ENCODE measurements at regions not wholly inside any gene's neighbourhood (a gene's known extent, or its start where the extent isn't known, plus 50 kb on each side); places are given as distances from the start of the nearest gene placed in this dataset.

DNA sequence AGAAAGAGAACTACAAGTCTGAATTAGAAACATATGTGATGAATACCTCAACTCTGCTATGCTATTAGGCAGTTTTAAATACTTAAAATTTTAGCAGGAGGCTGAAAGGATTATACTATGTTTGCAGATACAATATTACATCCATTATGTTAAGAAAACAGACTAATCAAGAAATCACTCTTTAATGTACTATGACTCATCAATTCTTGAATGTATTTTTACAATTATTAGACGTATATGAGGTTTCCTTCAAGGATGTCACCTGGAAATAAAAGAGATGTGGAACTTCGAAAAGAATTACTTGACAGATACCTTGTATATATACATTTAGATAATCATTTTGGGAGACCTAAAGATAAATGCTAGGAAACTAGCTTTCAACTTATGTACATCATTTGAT, 835.6 kb upstream of the MIR17HG start:
- H4K20me1 ChIP-seq (replicated peaks; ENCODE audit: insufficient read depth) = no peaks in the 10 kb centered on the region
- no peaks in the 10 kb centered on the region for H3K36me3 ChIP-seq (ENCODE audit: insufficient read depth)
- no peaks in the 10 kb centered on the region for H3K9me2 ChIP-seq (ENCODE audit: insufficient read depth)
- no peaks in the 10 kb centered on the region for H3K36me3 Mint-ChIP-seq (ENCODE audit: low read depth)
- no peak overlapping the region for H3K27ac Mint-ChIP-seq
- no peaks in the 10 kb centered on the region for H3K27me3 ChIP-seq (ENCODE audit: insufficient read depth)
- no peak for ATAC-seq
- H2AFZ ChIP-seq = no peak overlapping the region
- no peak for DNase-seq (ENCODE audit: low spot score)
- no peaks in the 10 kb centered on the region for H3K79me2 ChIP-seq (replicated peaks; ENCODE audit: insufficient read depth)
- H3K4me1 ChIP-seq (ENCODE audit: insufficient read depth) = no peaks in the 10 kb centered on the region
- H3K27ac ChIP-seq (ENCODE audit: low read depth) = no peak overlapping the region
- no peaks in the 10 kb centered on the region for H3K4me1 Mint-ChIP-seq
- no peak overlapping the region for H3K4me3 Mint-ChIP-seq
- H3F3A ChIP-seq (replicated peaks; ENCODE audit: low read depth) = no peaks in the 10 kb centered on the region
- TF ChIP-seq EZH2 (IDR thresholded peaks at IDR 0.05; ENCODE audit: low read depth, unreplicated experiment) = no peak
- TF ChIP-seq, protein P1, sequence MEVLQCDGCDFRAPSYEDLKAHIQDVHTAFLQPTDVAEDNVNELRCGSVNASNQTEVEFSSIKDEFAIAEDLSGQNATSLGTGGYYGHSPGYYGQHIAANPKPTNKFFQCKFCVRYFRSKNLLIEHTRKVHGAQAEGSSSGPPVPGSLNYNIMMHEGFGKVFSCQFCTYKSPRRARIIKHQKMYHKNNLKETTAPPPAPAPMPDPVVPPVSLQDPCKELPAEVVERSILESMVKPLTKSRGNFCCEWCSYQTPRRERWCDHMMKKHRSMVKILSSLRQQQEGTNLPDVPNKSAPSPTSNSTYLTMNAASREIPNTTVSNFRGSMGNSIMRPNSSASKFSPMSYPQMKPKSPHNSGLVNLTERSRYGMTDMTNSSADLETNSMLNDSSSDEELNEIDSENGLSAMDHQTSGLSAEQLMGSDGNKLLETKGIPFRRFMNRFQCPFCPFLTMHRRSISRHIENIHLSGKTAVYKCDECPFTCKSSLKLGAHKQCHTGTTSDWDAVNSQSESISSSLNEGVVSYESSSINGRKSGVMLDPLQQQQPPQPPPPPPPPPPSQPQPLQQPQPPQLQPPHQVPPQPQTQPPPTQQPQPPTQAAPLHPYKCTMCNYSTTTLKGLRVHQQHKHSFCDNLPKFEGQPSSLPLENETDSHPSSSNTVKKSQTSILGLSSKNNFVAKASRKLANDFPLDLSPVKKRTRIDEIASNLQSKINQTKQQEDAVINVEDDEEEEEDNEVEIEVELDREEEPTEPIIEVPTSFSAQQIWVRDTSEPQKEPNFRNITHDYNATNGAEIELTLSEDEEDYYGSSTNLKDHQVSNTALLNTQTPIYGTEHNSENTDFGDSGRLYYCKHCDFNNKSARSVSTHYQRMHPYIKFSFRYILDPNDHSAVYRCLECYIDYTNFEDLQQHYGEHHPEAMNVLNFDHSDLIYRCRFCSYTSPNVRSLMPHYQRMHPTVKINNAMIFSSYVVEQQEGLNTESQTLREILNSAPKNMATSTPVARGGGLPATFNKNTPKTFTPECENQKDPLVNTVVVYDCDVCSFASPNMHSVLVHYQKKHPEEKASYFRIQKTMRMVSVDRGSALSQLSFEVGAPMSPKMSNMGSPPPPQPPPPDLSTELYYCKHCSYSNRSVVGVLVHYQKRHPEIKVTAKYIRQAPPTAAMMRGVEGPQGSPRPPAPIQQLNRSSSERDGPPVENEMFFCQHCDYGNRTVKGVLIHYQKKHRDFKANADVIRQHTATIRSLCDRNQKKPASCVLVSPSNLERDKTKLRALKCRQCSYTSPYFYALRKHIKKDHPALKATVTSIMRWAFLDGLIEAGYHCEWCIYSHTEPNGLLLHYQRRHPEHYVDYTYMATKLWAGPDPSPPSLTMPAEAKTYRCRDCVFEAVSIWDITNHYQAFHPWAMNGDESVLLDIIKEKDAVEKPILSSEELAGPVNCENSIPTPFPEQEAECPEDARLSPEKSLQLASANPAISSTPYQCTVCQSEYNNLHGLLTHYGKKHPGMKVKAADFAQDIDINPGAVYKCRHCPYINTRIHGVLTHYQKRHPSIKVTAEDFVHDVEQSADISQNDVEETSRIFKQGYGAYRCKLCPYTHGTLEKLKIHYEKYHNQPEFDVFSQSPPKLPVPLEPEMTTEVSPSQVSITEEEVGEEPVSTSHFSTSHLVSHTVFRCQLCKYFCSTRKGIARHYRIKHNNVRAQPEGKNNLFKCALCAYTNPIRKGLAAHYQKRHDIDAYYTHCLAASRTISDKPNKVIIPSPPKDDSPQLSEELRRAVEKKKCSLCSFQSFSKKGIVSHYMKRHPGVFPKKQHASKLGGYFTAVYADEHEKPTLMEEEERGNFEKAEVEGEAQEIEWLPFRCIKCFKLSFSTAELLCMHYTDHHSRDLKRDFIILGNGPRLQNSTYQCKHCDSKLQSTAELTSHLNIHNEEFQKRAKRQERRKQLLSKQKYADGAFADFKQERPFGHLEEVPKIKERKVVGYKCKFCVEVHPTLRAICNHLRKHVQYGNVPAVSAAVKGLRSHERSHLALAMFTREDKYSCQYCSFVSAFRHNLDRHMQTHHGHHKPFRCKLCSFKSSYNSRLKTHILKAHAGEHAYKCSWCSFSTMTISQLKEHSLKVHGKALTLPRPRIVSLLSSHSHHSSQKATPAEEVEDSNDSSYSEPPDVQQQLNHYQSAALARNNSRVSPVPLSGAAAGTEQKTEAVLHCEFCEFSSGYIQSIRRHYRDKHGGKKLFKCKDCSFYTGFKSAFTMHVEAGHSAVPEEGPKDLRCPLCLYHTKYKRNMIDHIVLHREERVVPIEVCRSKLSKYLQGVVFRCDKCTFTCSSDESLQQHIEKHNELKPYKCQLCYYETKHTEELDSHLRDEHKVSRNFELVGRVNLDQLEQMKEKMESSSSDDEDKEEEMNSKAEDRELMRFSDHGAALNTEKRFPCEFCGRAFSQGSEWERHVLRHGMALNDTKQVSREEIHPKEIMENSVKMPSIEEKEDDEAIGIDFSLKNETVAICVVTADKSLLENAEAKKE (CRISPR knock-in tag; IDR thresholded peaks at IDR 0.05) = no peak
- TF ChIP-seq, protein P2, sequence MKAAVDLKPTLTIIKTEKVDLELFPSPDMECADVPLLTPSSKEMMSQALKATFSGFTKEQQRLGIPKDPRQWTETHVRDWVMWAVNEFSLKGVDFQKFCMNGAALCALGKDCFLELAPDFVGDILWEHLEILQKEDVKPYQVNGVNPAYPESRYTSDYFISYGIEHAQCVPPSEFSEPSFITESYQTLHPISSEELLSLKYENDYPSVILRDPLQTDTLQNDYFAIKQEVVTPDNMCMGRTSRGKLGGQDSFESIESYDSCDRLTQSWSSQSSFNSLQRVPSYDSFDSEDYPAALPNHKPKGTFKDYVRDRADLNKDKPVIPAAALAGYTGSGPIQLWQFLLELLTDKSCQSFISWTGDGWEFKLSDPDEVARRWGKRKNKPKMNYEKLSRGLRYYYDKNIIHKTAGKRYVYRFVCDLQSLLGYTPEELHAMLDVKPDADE (IDR thresholded peaks at IDR 0.05) = no peak
- no peak for TF ChIP-seq EZH2phosphoT487 (IDR thresholded peaks at IDR 0.05; ENCODE audit: unreplicated experiment)
- no peak for TF ChIP-seq REST (IDR thresholded peaks at IDR 0.05; ENCODE audit: unreplicated experiment)
- TF ChIP-seq CREB1 (CRISPR knock-in tag; IDR thresholded peaks at IDR 0.05; ENCODE audit: low read depth) = no peak
- no peak for TF ChIP-seq JUNB (IDR thresholded peaks at IDR 0.05; ENCODE audit: unreplicated experiment)
- TF ChIP-seq ZNF331 (CRISPR knock-in tag; IDR thresholded peaks at IDR 0.05; ENCODE audit: low read depth) = no peak
- no peak for TF ChIP-seq ZNF114 (CRISPR knock-in tag; IDR thresholded peaks at IDR 0.05)
- no peak for TF ChIP-seq CTCF (conservative IDR thresholded peaks at IDR 0.05; ENCODE audit: low read depth in 2 of 2)
- no peak for TF ChIP-seq STAT1 (IDR thresholded peaks at IDR 0.05; ENCODE audit: unreplicated experiment)
- no peak for TF ChIP-seq NANOG (IDR thresholded peaks at IDR 0.05; ENCODE audit: borderline replicate concordance)
- TF ChIP-seq POLR2AphosphoS5 (IDR thresholded peaks at IDR 0.05; ENCODE audit: low read depth) = no peak
- no peak overlapping the region for H3K4me2 ChIP-seq
- H3K27me3 Mint-ChIP-seq (ENCODE audit: insufficient read depth, low read depth, poor library complexity) = no peaks in the 10 kb centered on the region
- H3K9me3 Mint-ChIP-seq = no peaks in the 10 kb centered on the region
- H3K4me3 ChIP-seq = no peak overlapping the region

Data from GM23338 (cell line).